HG02642 (cell line): ENCODE measurements at regions not wholly inside any gene's neighbourhood (a gene's known extent, or its start where the extent isn't known, plus 50 kb on each side); places are given as distances from the start of the nearest gene placed in this dataset.
"Not testable (repeated sequence)": the region's sequence is repeated elsewhere in the genome, so short reads cannot be mapped to it uniquely, and the experiment has no call there.

ENCODE experiments used
- ATAC-seq: cut with Tn5 transposase; IDR thresholded peaks from one replicate; pipeline ENCODE4 v1.9.1; 2021; ENCODE audit warnings: mild to moderate bottlenecking; ENCODE audit not compliant: unreplicated experiment, poor library complexity

DNA sequence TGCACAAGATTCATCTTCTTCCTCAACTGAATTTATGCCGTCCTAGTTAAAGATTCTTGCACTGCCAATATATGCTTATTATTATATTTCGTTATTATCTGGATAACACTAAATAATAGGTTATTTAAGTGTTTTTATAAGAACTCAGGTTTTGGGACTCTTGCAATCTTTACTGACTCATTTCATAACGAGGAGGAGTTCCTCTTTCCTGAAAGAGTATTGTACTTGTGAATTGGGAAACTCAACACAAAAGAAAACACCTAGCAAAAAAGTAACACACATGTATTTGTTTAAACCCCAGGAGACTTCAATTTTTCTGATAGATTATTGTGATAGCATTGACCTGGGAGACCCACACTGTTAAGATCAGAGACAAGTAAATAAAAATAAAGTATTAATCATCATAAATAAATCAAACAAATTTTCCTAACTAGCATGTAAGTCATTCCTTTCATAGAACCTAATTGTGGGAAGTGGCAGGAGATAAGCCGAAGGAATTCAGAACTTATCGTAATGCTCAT lies 505.8 kb downstream of the KCNJ2 start:
- ATAC-seq = no peak

DNA sequence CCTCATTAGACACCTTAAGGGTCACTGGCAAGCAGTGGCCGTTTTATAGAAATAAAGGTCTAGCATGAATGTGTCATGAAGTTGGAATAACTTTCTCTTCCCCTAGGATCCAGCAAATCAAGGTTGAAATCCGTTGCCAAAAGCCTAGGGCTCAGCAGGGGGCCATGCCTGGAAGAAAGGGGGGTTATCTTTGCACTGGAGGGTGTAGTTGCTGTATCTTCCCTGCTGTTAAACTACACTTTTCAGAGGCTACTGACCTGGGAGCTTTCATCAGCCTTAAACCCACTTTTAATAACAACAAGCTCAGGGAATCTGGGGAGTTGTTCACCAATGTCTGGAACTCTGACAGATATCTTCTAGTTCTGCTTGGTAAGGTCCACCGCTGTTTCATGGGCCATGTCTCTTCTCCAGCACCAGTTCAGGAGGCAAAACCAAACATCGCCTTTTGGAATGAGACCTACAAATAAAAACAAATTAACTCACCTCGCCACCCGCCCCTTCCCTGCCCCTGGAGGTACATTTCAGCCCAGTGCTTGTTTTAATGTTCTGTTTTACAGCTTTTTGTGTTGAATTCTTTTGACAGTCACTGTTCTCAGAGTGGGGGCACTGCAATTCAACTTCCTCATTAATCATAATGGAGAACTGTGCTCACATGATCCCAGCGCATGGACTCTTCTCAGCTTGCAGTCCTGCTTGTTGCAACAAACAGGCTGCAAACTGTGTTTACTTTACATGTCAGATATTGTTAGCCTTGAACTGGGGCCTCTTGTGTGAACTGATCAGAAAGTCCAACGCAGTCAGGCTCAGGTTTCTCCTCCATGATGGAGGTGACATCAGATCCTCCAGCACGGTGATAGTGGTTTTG lies 508.7 kb downstream of the KCNJ2 start:
- no peak for ATAC-seq

DNA sequence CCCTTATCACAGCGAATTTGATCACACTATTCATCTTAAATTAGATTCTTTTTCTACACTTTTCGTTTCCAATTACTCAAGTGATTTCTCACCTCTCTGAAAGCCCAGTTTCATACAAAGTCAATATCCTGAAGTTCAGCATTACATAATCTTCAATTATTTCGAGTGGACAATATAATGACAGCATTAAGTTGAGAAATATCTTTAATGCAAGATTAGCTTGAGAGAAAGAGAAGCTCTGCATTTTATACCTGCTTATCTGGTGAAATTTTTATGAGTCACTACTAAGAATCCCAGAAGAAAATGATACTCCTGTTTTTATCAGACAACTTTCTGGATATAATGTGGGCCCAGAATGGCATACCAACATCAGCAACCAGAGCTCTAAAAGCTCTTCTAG lies 509.6 kb downstream of the KCNJ2 start:
- ATAC-seq = no peak

DNA sequence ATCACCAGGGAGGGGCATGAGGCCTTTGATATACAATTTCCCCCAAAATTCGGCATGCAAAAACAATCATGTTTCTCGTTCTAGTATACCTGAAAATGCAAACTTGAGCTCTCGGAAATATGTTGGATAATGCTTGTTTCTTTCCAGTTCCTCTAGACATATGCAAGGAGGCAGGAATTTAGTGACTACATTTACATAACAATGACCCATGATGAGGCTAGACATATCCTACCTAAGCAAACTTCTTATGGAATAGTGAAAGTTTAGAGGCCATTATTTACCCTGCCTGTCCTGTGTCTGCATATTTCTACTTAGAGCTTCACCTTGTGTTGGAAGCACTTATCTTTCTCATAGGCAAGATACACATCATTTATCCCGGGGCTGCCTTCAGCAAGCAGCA lies 514.6 kb downstream of the KCNJ2 start:
- ATAC-seq = no peak

DNA sequence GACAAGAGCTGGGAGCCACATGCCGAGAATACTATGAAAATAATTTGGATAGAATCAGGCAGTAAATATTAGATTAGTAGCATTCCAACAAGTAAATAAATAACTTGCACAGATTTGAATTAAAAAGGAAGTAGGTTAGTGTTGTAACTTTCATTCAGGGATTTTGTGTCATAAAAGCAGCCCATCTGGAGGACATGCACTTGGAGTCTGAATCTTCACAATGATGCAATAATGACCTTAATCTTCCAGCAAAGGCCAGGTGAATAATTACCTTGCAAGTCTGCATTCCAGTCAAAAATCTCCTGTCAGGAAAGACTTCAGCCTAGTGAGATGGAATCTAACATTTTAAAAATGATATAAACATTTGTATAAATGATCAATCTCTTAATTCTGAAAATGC lies 518.1 kb downstream of the KCNJ2 start:
- no peak for ATAC-seq

DNA sequence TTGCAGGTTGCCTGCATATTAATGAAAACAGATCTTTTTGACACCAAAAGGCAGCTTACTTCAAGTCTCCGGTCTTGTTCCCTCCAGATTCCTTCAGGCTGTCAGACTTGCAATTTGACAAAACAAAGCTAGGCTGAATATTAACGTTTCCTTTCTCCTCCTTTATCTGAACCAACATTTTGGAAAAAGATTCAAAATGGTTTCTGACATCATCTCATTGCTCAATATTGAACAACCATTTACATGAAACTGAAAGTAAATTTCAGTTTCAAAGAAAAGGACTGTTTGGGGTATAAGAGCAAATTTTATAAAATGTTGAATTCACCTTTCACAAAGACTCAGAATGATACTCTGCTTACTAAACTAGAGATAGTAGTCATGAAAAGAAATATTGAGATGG lies 521.8 kb downstream of the KCNJ2 start:
- no peak for ATAC-seq

DNA sequence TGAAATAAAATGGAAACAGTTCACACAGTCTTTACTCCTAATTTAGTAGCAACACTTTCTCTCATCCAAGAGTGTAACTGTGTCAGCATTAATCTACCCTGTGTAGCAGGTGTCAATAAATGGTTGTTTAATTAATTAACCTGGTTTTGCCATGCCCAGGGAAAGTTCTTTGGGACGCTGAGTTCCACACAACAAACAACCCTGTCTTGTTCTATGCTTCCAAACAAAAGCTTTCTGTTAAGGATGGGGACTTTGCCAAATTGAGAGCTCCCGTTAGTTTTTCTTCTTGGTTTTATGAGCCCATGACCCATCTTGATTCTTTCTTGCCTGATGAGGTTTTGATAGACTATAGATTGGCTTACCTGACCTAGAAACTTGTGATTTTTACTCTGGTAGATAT lies 530.1 kb downstream of the KCNJ2 start:
- ATAC-seq = no peak

DNA sequence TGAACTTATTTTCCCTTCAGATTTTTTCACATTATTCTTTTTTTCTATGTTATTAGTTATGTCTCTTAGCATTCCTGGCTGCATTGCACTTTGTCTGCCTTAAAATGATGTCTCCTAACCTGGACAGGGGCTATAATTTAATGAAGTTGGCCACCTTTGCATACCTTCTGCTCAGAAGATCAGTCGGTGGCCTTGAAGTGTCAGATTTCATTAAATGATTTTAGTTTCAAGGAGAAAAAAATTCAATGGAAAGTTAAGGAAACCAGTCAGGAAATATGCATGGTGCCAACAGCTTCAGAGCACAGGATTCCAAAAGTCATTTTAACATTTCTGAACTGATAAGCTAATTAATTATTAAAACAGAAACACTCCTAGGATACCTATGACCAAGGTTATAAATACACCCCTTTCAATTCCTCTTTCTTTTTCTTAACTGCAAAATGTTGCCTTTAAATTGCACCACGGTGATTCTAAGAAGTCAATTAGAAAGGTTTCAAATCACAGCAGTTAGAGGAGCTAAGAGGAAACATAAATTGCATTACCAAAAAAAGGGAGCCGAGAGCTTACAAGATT lies 533.4 kb downstream of the KCNJ2 start:
- ATAC-seq = no peak

DNA sequence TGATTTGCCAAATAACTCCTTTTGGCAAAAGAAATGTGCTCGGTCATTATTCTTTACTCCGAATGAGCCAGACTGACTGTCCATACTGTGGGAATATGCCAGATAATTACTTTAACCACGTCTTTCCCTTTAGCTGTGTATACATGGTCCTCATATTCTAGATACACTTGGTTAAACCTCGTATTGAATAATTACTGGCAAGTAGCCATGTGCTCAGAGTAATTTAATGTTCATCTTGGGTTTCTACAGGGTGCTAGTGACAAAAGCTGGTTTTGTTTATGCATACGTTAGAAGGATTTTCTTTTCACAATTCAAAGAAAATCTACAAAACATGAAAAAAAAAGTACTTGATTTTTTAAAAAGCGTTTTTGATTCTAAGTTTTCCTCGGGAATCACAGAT lies 540.3 kb downstream of the KCNJ2 start:
- no peak for ATAC-seq

DNA sequence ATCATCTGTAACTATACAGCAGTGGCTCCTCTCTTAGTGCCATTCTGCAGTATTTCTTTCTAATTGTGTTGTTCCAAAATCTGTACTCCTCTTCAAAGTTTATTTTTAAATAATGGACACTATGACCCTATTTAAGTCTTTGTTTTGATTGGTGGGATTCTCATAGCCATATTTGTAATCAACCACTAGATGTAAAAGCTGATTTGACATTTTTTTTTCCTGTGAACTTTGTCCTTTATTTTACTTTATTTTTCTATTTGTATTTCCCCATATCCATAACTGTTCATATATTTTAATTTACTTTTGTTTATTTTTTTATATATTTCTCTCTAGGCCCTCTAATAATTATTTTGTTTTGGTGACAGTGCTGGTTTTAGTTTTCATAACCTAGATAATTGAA lies 544.4 kb downstream of the KCNJ2 start:
- no peak for ATAC-seq

DNA sequence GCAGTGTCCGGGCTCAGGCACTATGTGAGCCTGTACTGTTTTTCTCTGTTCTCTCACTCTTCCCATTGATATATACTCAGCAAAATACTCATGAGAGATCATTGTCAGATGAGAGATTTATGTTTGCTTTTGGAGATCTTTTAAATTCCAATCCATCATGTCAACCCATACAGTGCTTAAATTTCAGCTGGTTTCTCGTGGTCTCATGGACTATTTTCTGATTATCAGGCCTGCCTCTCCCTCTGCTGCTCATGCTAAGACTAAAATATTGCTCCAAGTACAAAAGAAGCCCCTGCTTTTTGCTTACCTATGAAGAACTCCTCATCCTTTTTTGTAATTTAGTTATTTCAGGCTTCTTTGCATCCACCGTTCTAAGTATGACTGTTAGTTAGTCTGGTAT lies 547.2 kb downstream of the KCNJ2 start:
- no peak for ATAC-seq

DNA sequence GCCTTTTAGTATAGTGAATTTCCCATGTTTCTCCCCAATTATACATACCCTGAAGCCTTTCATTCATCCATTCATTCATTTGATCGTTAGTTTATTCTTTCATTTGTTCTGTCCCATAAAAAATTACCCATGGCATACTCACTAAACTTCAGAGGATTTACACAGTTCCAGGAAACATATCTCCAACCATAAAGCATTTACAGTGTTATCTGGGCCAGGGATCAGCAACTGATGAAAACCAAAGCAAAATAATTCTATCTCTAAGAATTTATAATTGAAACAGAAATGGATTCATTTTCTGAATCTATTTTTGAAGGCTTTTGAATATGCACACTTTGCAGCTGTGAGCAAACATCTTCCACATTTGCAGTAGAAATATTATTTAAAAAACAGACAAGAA lies 547.7 kb downstream of the KCNJ2 start:
- ATAC-seq = no peak

DNA sequence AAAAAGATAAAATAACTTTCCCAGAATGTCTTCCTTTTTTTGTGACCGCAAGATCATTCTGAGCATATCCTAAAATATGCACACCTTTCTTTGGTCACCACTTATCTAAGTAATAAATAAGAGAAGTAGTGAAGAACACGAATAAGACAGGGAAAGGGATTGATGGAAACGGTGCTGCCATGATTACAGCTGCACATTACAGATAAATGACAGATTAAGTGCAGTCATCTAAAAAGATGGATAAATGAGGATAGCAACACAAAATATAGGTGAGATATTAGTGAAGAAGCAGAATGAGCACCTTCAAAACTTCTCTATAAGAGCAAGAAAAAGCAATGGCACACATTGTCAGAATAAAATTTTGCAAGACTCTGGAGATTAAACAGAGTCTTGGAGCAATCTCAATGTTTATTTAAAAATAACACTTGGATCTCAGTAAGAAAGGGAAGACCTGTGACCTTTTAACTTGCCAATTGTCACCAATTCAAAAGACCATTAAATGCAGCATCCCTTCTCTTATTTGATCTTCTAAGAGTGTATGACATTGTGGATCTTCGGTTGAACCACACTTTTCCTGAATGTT lies 567.1 kb downstream of the KCNJ2 start:
- no peak for ATAC-seq

DNA sequence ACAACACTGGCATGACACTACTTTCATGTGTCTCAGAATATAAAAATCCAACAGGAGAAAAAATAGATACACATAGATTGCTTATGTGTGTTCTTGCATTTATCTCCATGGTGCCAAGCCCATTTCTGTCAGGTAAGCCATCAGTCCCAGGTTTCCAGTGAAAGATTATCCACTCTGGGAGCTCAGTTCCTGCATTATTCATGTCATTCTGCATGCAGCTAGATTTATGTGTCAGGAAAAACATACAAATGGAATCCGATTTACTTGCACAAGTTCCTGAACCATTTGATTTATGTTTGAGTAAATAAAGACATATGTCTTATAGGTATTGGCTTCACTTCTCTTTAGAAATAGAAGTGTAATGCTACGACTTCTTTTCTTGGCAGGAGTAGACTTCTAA lies 569.7 kb downstream of the KCNJ2 start:
- ATAC-seq = no peak

DNA sequence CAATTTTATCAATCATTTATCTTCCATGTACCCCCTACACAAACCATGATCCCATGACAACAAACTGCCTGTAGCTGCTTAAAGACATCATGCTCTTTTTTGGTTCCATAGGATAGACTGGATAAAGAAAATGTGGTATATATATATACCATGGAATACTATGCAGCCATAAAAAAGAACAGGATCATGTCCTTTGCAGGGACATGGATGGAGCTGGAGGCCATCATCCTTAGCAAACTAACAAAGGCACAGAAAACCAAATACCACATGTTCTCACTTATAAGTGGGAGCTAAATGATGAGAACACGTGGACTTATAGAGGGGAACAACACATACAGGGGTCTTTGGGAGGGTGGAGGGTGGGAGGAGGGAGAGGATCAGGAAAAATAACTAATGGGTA lies 577.2 kb downstream of the KCNJ2 start:
- not testable (repeated sequence) for ATAC-seq

DNA sequence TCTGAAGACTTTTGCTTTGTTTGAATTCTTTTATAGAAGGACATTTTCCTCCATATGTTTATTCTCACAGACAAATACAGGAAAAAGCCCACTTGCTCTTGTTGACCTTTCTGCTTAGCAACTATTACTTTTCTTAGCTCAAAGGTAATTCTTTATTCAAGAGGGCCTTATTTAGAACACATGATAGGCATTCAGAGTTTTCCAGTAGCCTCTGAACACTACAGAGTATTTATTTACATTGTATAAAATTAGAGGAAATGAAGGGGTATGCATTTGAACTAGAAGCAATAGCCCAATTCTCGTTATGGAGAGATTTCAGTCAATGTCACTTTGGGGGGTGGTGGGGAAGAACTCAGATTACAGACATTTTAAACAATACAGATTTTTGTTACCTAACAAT lies 581.7 kb downstream of the KCNJ2 start:
- ATAC-seq = no peak

DNA sequence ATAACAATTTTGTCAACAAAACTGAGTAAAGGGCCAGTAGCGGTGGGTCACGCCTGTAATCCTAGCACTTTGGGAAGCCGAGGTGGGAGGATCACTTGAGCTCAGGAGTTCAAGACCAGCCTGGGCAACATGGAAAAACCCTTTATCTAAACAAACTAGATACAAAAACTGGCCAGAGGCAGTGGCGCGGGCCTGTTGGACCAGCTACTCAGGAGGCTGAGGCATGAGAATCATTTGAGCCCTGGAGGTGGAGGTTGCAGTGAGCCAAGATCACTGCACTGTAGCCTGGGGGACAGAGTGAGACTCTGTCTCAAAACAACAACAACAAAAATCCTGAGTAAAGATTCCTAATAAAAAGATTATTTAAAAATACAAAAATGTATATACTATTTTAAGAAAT lies 583.1 kb downstream of the KCNJ2 start:
- not testable (repeated sequence) for ATAC-seq

DNA sequence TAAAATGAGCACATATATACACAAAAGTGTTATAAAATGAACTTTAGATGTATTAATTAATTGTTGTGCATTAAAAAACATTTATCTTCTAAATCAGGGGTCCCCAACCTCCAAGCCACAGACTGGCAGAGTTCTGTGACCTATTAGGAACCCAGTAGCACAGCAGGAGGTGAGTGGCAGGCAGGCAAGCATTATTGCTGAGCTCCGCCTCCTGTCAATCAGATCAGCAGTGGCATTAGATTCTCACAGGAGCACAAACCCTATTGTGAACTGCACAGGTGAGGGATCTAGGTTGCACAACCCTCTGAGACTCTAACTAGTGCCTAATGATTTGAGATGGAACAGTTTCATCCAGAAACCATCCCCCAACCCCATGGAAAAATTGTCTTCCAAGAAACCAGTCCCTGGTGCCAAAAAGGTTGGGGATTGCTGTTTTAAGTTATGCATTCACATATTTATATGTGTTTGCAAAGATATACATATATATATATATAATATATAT lies 583.7 kb downstream of the KCNJ2 start:
- ATAC-seq = no peak

DNA sequence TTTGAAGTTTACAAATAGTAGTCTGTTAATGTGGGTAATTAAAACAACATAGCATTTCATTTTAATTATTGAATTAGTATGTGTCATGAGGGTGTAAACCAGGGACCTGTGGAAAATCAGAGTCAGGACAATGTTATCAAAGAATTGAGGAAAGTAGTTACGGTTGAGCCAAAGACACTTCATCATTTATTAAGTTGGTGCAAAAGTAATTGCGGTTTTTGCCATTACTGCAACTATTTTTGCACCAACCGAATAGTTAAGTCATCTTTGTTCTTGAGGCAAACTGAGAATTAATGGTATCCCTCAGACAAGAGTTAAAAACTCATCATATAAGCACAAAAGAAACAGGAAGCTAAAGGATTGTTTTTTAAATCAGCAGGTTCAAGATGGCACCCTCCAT lies 593.7 kb downstream of the KCNJ2 start:
- no peak for ATAC-seq

DNA sequence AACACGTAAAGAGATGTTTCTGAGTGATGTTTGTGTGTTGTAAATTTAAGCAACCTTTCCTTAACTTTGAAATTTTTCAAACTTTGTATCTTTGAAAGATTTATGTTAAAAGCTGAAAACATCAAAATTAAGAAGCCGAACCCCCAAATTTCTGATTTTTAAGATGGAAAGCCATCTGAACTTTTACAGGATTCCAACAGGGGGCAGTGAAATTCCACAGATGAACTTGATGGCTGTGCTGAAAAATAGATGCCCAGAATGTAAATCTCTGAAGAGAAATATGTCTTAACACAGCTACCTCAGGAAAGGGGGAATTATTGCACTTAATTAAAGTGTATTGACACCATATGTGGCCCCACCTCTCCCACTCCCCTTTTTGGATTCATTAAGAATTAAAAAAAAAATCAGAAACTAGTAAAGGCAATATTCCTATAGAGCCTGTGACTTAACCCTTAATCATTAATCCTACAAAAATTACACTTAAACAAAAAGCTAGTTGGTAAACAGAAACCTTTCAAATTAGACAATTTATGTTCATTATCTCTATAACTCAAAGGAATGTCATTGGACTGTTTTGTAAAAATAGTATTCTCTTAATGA lies 597.9 kb downstream of the KCNJ2 start:
- no peak for ATAC-seq

DNA sequence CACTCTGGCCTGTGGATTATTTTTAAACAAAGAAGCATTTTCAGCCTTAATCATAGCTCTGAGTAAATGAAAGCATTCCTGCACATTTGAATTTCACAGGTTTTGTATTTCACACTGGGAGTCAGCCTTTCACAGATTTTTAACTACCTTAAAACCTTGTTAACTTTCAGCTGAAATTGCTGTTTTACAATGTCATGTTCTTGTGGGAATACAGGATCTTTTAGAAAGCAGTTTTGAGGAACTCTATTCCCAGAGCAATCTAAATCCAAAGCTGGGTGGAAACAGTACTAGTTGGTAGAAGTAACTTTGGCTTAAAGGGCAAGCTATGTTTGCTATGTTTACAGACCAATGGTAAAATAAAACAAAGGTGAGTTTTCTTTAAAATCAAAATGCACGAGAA lies 600.6 kb downstream of the KCNJ2 start:
- ATAC-seq = no peak
